HepG2 (cell line): ENCODE measurements at regions not wholly inside any gene's neighbourhood (a gene's known extent, or its start where the extent isn't known, plus 50 kb on each side); places are given as distances from the start of the nearest gene placed in this dataset.

Experiments used
- KLF12 ChIP-seq: sonication (generic); formaldehyde crosslinking; IDR thresholded peaks from 2 replicates; pipeline ENCODE4 v1.4.0; 2020; ENCODE audit warnings: missing genetic modification reagents, borderline replicate concordance
- POLR2A ChIP-seq, 2 experiments: IDR thresholded peaks; 2 replicates each; pipeline ENCODE4 v1.6.1; 2011; ENCODE audit warnings: low read depth in 2 of 2, low read length in 2 of 2, mild to moderate bottlenecking in 1 of 2, moderate library complexity in 1 of 2; ENCODE audit not compliant: insufficient read depth in 1 of 2
- POLR2AphosphoS5 ChIP-seq: IDR thresholded peaks from 2 replicates; pipeline ENCODE4 v1.6.1; 2012; ENCODE audit warnings: low read depth, low read length
- RFX1 ChIP-seq: fragments of 450-650 bp; IDR thresholded peaks from 2 replicates; pipeline ENCODE4 v1.6.1; 2017
- TAF1 ChIP-seq: sonication (generic); formaldehyde crosslinking; IDR thresholded peaks from 2 replicates; pipeline ENCODE4 v1.4.0; 2020; ENCODE audit warnings: missing genetic modification reagents
- ZNF12 ChIP-seq: sonication (generic); formaldehyde crosslinking; IDR thresholded peaks from 2 replicates; pipeline ENCODE4 v1.5.0; 2020; ENCODE audit warnings: missing genetic modification reagents
- ZSCAN30 ChIP-seq: sonication (generic); formaldehyde crosslinking; IDR thresholded peaks from 2 replicates; pipeline ENCODE4 v1.5.0; 2020; ENCODE audit warnings: mild to moderate bottlenecking, missing genetic modification reagents
- TF ChIP-seq, protein P1 (sequence below): sonication (generic); formaldehyde crosslinking; IDR thresholded peaks from 2 replicates; pipeline ENCODE4 v1.5.0; 2020; ENCODE audit warnings: mild to moderate bottlenecking, missing genetic modification reagents, moderate library complexity
- TF ChIP-seq, protein P2 (sequence below), 2 experiments: sonication (generic) in 1 of 2; formaldehyde crosslinking in 1 of 2; IDR thresholded peaks; 2 replicates each; pipeline versions ENCODE4 v1.5.1 to v1.6.1; 2011 to 2020; ENCODE audit warnings: borderline replicate concordance in 1 of 2, low read depth in 1 of 2, low read length in 1 of 2, mild to moderate bottlenecking in 1 of 2, missing genetic modification reagents in 1 of 2, moderate library complexity in 1 of 2
- TF ChIP-seq, protein P3 (sequence below): sonication (generic); formaldehyde crosslinking; IDR thresholded peaks from 2 replicates; pipeline ENCODE4 v1.4.0; 2020; ENCODE audit warnings: missing genetic modification reagents, mild to moderate bottlenecking, borderline replicate concordance
- TF ChIP-seq, protein P4 (sequence below), 2 experiments: IDR thresholded peaks; 2 replicates each; pipeline ENCODE4 v1.6.1; 2011 to 2012; ENCODE audit warnings: low read length in 2 of 2, borderline replicate concordance in 1 of 2, low read depth in 1 of 2, mild to moderate bottlenecking in 1 of 2, moderate library complexity in 1 of 2
- TF ChIP-seq, protein P5 (sequence below): sonication (generic); formaldehyde crosslinking; IDR thresholded peaks from 2 replicates; pipeline ENCODE4 v1.8.0; 2022; ENCODE audit warnings: missing genetic modification reagents, mild to moderate bottlenecking, borderline replicate concordance

DNA sequence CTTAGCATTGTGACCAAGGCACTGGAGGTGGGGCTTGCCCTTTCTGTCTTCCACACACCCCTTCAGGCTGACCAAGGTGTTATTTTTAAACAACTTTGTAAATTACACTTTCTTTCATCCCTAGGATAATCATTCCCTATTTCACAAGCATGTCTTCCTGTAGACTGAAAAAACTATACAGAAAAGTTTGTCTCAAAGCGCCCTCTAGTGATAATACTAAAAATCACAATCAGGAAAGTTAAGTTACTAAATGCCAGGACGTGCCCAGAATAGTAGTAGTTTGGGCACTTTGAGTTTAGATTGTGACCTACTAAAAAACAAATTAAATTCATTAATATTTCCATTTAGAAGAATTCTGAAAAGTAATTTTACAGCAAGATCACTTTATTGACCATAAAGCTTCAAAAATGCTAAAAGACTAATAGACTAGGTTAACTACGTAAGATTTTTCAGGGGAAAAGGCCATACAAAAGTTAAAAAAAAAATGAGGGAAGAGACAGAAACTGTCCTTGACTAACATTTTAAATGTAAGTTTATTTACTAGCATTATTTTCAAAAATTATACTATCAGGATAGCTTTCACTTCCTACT lies 123.3 kb upstream of the DUSP22 start:
- TF ChIP-seq, protein P1, sequence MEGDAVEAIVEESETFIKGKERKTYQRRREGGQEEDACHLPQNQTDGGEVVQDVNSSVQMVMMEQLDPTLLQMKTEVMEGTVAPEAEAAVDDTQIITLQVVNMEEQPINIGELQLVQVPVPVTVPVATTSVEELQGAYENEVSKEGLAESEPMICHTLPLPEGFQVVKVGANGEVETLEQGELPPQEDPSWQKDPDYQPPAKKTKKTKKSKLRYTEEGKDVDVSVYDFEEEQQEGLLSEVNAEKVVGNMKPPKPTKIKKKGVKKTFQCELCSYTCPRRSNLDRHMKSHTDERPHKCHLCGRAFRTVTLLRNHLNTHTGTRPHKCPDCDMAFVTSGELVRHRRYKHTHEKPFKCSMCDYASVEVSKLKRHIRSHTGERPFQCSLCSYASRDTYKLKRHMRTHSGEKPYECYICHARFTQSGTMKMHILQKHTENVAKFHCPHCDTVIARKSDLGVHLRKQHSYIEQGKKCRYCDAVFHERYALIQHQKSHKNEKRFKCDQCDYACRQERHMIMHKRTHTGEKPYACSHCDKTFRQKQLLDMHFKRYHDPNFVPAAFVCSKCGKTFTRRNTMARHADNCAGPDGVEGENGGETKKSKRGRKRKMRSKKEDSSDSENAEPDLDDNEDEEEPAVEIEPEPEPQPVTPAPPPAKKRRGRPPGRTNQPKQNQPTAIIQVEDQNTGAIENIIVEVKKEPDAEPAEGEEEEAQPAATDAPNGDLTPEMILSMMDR (CRISPR knock-in tag) = peak; percentile 72
- TF ChIP-seq POLR2A (IDR thresholded peaks at IDR 0.05; ENCODE audit: insufficient read depth in 1 of 2, low read depth in 2 of 2, low read length in 2 of 2) (no peak), TAF1 (no peak), KLF12 (CRISPR knock-in tag) (no peak), ZNF12 (CRISPR knock-in tag) (no peak), RFX1 (no peak), ZSCAN30 (no peak), POLR2AphosphoS5 (no peak)
- TF ChIP-seq, protein P2, sequence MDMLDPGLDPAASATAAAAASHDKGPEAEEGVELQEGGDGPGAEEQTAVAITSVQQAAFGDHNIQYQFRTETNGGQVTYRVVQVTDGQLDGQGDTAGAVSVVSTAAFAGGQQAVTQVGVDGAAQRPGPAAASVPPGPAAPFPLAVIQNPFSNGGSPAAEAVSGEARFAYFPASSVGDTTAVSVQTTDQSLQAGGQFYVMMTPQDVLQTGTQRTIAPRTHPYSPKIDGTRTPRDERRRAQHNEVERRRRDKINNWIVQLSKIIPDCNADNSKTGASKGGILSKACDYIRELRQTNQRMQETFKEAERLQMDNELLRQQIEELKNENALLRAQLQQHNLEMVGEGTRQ (IDR thresholded peaks at IDR 0.05; ENCODE audit: low read depth, low read length) = no peak
- TF ChIP-seq, protein P2 (CRISPR knock-in tag; IDR thresholded peaks at IDR 0.05; ENCODE audit: borderline replicate concordance) = no peak
- TF ChIP-seq, protein P3, sequence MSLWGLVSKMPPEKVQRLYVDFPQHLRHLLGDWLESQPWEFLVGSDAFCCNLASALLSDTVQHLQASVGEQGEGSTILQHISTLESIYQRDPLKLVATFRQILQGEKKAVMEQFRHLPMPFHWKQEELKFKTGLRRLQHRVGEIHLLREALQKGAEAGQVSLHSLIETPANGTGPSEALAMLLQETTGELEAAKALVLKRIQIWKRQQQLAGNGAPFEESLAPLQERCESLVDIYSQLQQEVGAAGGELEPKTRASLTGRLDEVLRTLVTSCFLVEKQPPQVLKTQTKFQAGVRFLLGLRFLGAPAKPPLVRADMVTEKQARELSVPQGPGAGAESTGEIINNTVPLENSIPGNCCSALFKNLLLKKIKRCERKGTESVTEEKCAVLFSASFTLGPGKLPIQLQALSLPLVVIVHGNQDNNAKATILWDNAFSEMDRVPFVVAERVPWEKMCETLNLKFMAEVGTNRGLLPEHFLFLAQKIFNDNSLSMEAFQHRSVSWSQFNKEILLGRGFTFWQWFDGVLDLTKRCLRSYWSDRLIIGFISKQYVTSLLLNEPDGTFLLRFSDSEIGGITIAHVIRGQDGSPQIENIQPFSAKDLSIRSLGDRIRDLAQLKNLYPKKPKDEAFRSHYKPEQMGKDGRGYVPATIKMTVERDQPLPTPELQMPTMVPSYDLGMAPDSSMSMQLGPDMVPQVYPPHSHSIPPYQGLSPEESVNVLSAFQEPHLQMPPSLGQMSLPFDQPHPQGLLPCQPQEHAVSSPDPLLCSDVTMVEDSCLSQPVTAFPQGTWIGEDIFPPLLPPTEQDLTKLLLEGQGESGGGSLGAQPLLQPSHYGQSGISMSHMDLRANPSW (CRISPR knock-in tag) = no peak
- TF ChIP-seq, protein P4, sequence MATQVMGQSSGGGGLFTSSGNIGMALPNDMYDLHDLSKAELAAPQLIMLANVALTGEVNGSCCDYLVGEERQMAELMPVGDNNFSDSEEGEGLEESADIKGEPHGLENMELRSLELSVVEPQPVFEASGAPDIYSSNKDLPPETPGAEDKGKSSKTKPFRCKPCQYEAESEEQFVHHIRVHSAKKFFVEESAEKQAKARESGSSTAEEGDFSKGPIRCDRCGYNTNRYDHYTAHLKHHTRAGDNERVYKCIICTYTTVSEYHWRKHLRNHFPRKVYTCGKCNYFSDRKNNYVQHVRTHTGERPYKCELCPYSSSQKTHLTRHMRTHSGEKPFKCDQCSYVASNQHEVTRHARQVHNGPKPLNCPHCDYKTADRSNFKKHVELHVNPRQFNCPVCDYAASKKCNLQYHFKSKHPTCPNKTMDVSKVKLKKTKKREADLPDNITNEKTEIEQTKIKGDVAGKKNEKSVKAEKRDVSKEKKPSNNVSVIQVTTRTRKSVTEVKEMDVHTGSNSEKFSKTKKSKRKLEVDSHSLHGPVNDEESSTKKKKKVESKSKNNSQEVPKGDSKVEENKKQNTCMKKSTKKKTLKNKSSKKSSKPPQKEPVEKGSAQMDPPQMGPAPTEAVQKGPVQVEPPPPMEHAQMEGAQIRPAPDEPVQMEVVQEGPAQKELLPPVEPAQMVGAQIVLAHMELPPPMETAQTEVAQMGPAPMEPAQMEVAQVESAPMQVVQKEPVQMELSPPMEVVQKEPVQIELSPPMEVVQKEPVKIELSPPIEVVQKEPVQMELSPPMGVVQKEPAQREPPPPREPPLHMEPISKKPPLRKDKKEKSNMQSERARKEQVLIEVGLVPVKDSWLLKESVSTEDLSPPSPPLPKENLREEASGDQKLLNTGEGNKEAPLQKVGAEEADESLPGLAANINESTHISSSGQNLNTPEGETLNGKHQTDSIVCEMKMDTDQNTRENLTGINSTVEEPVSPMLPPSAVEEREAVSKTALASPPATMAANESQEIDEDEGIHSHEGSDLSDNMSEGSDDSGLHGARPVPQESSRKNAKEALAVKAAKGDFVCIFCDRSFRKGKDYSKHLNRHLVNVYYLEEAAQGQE (IDR thresholded peaks at IDR 0.05; ENCODE audit: borderline replicate concordance in 1 of 2, low read depth in 1 of 2, low read length in 2 of 2) = no peak
- TF ChIP-seq, protein P5, sequence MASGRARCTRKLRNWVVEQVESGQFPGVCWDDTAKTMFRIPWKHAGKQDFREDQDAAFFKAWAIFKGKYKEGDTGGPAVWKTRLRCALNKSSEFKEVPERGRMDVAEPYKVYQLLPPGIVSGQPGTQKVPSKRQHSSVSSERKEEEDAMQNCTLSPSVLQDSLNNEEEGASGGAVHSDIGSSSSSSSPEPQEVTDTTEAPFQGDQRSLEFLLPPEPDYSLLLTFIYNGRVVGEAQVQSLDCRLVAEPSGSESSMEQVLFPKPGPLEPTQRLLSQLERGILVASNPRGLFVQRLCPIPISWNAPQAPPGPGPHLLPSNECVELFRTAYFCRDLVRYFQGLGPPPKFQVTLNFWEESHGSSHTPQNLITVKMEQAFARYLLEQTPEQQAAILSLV = no peak
